ENCODE measurements at regions not wholly inside any gene's neighbourhood (a gene's known extent, or its start where the extent isn't known, plus 50 kb on each side); places are given as distances from the start of the nearest gene placed in this dataset.
"Not testable (repeated sequence)": the region's sequence is repeated elsewhere in the genome, so short reads cannot be mapped to it uniquely, and the experiment has no call there.

- no peak for DNase-seq
Measured at GRCh38 chr18:41899535-41899934, 55.5 kb upstream of the PIK3C3 start.

- no peak for DNase-seq
Measured at GRCh38 chr18:41893432-41893831, 61.6 kb upstream of the PIK3C3 start.

- DNase-seq: no peak
Measured at GRCh38 chr18:41887100-41887499, 67.9 kb upstream of the PIK3C3 start.

GRCh38 chr18:41886126-41886807, 68.8 kb upstream of the PIK3C3 start:
- DNase-seq: no peak

- no peak for DNase-seq
Measured at GRCh38 chr18:41881285-41881684, 73.7 kb upstream of the PIK3C3 start.

- no peak for DNase-seq
Measured at GRCh38 chr18:41879256-41879655, 75.8 kb upstream of the PIK3C3 start.

GRCh38 chr18:41875094-41875780, 79.8 kb upstream of the PIK3C3 start:
- no peak for DNase-seq

- DNase-seq: no peak
Measured at GRCh38 chr18:41873730-41874129, 81.3 kb upstream of the PIK3C3 start.

GRCh38 chr18:41872206-41872605, 82.8 kb upstream of the PIK3C3 start:
- no peak for DNase-seq

GRCh38 chr18:41871229-41872000, 83.6 kb upstream of the PIK3C3 start:
- DNase-seq: no peak

GRCh38 chr18:41870817-41871216, 84.2 kb upstream of the PIK3C3 start:
- DNase-seq: no peak

- DNase-seq: no peak
Measured at GRCh38 chr18:41870191-41870590, 84.8 kb upstream of the PIK3C3 start.

GRCh38 chr18:41865796-41866195, 89.2 kb upstream of the PIK3C3 start:
- not testable (repeated sequence) for DNase-seq

- no peak for DNase-seq
Measured at GRCh38 chr18:41864216-41864615, 90.8 kb upstream of the PIK3C3 start.

GRCh38 chr18:41862921-41863320, 92.1 kb upstream of the PIK3C3 start:
- no peak for DNase-seq

- no peak for DNase-seq
Measured at GRCh38 chr18:41860987-41861386, 94.0 kb upstream of the PIK3C3 start.

GRCh38 chr18:41858761-41859555, 96.1 kb upstream of the PIK3C3 start:
- DNase-seq: no peak

- DNase-seq: no peak
Measured at GRCh38 chr18:41853280-41853679, 101.8 kb upstream of the PIK3C3 start.

GRCh38 chr18:41850781-41851180, 104.3 kb upstream of the PIK3C3 start:
- DNase-seq: no peak

- DNase-seq: no peak
Measured at GRCh38 chr18:41849632-41850031, 105.4 kb upstream of the PIK3C3 start.

GRCh38 chr18:41845563-41845962, 109.5 kb upstream of the PIK3C3 start:
- DNase-seq: no peak

- DNase-seq: no peak
Measured at GRCh38 chr18:41842886-41843285, 112.1 kb upstream of the PIK3C3 start.
